ENCODE measurements at regions not wholly inside any gene's neighbourhood (a gene's known extent, or its start where the extent isn't known, plus 50 kb on each side); places are given as distances from the start of the nearest gene placed in this dataset.

DNA sequence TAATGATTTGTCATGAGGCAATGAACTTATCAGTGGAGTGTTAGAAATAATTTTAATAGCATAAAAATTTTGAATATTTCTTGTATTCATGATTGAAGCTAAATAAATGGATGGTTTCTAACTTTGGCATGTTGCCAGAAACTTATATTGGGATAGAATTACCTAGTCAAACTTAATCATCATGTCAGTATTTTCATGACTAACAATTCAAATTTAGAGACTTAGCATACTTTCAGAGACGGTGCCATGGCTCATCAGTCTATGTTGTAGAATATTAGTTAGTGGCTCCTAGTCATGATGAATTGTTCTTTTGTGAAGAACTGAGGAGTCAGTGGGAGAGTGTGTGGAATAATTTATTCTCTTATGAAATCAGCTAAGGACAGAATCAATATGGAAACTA is 599.6 kb upstream of the POT1 start:
- TF ChIP-seq, protein P1, sequence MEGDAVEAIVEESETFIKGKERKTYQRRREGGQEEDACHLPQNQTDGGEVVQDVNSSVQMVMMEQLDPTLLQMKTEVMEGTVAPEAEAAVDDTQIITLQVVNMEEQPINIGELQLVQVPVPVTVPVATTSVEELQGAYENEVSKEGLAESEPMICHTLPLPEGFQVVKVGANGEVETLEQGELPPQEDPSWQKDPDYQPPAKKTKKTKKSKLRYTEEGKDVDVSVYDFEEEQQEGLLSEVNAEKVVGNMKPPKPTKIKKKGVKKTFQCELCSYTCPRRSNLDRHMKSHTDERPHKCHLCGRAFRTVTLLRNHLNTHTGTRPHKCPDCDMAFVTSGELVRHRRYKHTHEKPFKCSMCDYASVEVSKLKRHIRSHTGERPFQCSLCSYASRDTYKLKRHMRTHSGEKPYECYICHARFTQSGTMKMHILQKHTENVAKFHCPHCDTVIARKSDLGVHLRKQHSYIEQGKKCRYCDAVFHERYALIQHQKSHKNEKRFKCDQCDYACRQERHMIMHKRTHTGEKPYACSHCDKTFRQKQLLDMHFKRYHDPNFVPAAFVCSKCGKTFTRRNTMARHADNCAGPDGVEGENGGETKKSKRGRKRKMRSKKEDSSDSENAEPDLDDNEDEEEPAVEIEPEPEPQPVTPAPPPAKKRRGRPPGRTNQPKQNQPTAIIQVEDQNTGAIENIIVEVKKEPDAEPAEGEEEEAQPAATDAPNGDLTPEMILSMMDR (IDR thresholded peaks at IDR 0.05 in 4 of 5, conservative IDR thresholded peaks at IDR 0.05 in 1 of 5), result no peak
- no peak for TF ChIP-seq POLR2A (IDR thresholded peaks at IDR 0.05)

All from gastrocnemius medialis (tissue), 4 donors.